IPS-NIHi11 (cell line): ENCODE measurements at regions not wholly inside any gene's neighbourhood (a gene's known extent, or its start where the extent isn't known, plus 50 kb on each side); places are given as distances from the start of the nearest gene placed in this dataset.
"Not testable (repeated sequence)": the region's sequence is repeated elsewhere in the genome, so short reads cannot be mapped to it uniquely, and the experiment has no call there.

Source experiments
- DNase-seq: peaks from one replicate; pipeline ENCODE4 v3.0.0; 2012; ENCODE audit warnings: mixed read lengths, low spot score

- no peak for DNase-seq
These were observed 64.7 kb downstream of the DHCR7 start for GRCh38 chr11:71383461-71383860.

- no peak for DNase-seq
These were observed 66.2 kb downstream of the DHCR7 start for GRCh38 chr11:71381781-71382505.

GRCh38 chr11:71379701-71380100 lies 68.5 kb downstream of the DHCR7 start:
- peak; percentile 70 for DNase-seq

GRCh38 chr11:71373791-71374454 lies 74.3 kb downstream of the DHCR7 start:
- DNase-seq = no peak

GRCh38 chr11:71372693-71373657 lies 75.2 kb downstream of the DHCR7 start:
- DNase-seq = no peak

GRCh38 chr11:71371674-71372069 lies 76.5 kb downstream of the DHCR7 start:
- no peak for DNase-seq

GRCh38 chr11:71370895-71371673 lies 77.1 kb downstream of the DHCR7 start:
- no peak for DNase-seq

GRCh38 chr11:71370020-71370747 lies 78.0 kb downstream of the DHCR7 start:
- no peak for DNase-seq

GRCh38 chr11:71369411-71369810 lies 78.8 kb downstream of the DHCR7 start:
- no peak for DNase-seq

- no peak for DNase-seq
These were observed 79.2 kb downstream of the DHCR7 start for GRCh38 chr11:71368966-71369365.

GRCh38 chr11:71367756-71368155 lies 80.4 kb downstream of the DHCR7 start:
- no peak for DNase-seq

GRCh38 chr11:71367276-71367675 lies 80.9 kb downstream of the DHCR7 start:
- DNase-seq = not testable (repeated sequence)

- no peak for DNase-seq
These were observed 82.1 kb downstream of the DHCR7 start for GRCh38 chr11:71366076-71366475.

- no peak for DNase-seq
These were observed 82.6 kb downstream of the DHCR7 start for GRCh38 chr11:71365626-71366025.

- no peak for DNase-seq
These were observed 83.4 kb downstream of the DHCR7 start for GRCh38 chr11:71364806-71365205.

- DNase-seq = no peak
These were observed 84.0 kb downstream of the DHCR7 start for GRCh38 chr11:71364176-71364671.

- no peak for DNase-seq
These were observed 84.5 kb downstream of the DHCR7 start for GRCh38 chr11:71363721-71364120.

- DNase-seq = no peak
These were observed 89.1 kb downstream of the DHCR7 start for GRCh38 chr11:71358963-71359567.

- no peak for DNase-seq
These were observed 90.0 kb downstream of the DHCR7 start for GRCh38 chr11:71358122-71358728.

GRCh38 chr11:71357414-71357813 lies 90.8 kb downstream of the DHCR7 start:
- DNase-seq = no peak
